Heart left ventricle (tissue), 16 donors: ENCODE measurements at regions not wholly inside any gene's neighbourhood (a gene's known extent, or its start where the extent isn't known, plus 50 kb on each side); places are given as distances from the start of the nearest gene placed in this dataset.

ENCODE experiments used
- ATAC-seq, 4 donors: fragments of 200-7000 bp; cut with Tn5 transposase; one replicate each; pipeline ENCODE4 v1.9.1; 2020 to 2022; ENCODE audit warnings: moderate library complexity in 4 of 4, mild to moderate bottlenecking in 3 of 4, moderate number of reproducible peaks in 1 of 4
- DNase-seq, 5 donors: peaks; one replicate each; pipeline ENCODE4 v3.0.0-alpha.2; 2020
- H3K27ac ChIP-seq, 12 donors: fragments of 200-600 bp; sonication (generic) in 4 of 12; one replicate each; pipeline versions ENCODE4 v1.5.0 to v1.8.0; 2016 to 2022; ENCODE audit warnings: mild to moderate bottlenecking in 2 of 12
- H3K27me3 ChIP-seq, 9 donors: fragments of 200-600 bp; sonication (generic) in 2 of 9; one replicate each; pipeline versions ENCODE4 v1.5.1 to v1.8.0; 2016 to 2022; ENCODE audit warnings: mild to moderate bottlenecking in 3 of 9
- H3K36me3 ChIP-seq, 9 donors: fragments of 200-600 bp; sonication (generic) in 2 of 9; one replicate each; pipeline versions ENCODE4 v1.5.0 to v1.8.0; 2018 to 2022; ENCODE audit warnings: mild to moderate bottlenecking in 2 of 9
- H3K4me1 ChIP-seq, 12 donors: fragments of 200-600 bp; sonication (generic) in 4 of 12; one replicate each; pipeline versions ENCODE4 v1.5.0 to v1.8.0; 2016 to 2022; ENCODE audit warnings: mild to moderate bottlenecking in 3 of 12
- H3K4me3 ChIP-seq, 12 donors: fragments of 200-600 bp; sonication (generic) in 4 of 12; one replicate each; pipeline versions ENCODE4 v1.5.0 to v1.8.0; 2017 to 2022; ENCODE audit warnings: mild to moderate bottlenecking in 9 of 12, moderate library complexity in 4 of 12
- H3K9me3 ChIP-seq, 12 donors: fragments of 200-600 bp; sonication (generic) in 4 of 12; one replicate each; pipeline versions ENCODE4 v1.5.0 to v1.8.0; 2016 to 2022; ENCODE audit warnings: mild to moderate bottlenecking in 1 of 12
- CTCF ChIP-seq, 12 donors: fragments of 200-600 bp; sonication (generic) in 4 of 12; IDR thresholded peaks; one replicate each; pipeline versions ENCODE4 v1.5.0 to v1.8.0; 2018 to 2022; ENCODE audit warnings: antibody characterized with exemption in 12 of 12, mild to moderate bottlenecking in 5 of 12
- POLR2A ChIP-seq, 2 donors: fragments of 450-650 bp; IDR thresholded peaks; one replicate each; pipeline ENCODE4 v1.6.1; 2017; ENCODE audit warnings: antibody characterized with exemption in 2 of 2, mild to moderate bottlenecking in 2 of 2, moderate library complexity in 2 of 2
- WGBS, 4 donors: extraction: QIAGEN DNeasy Blood & Tissue Kit in 2 of 4; methylation state at CpG; one replicate each; pipeline versions ENCODE4 v1.1.5 to v1.1.7; 2013 to 2018; 5-methylcytosine and 5-hydroxymethylcytosine counted together
- intact Hi-C, 10 donors: fragments of 100-400 bp; cut with DNase I; formaldehyde crosslinking; loops; one replicate each; pipeline versions ENCODE4 v1.11.1 to v1.14.2; 2022
- donor health status: ischemic (EF 13 %, LVEDD 7.1; RV severe dilation, severe dysfunction).
- donor health status: healthy with polysubstance abuse.
- donor health status: DM: no; HTN: yes; CAD: no.
- donor health status: DM: no; HTN: no; CAD: no.
- donor health status: ischemic (EF 25% LVEDD 6.9; RV normal size, moderate dysfunction).
- donor health status: ischemic (EF 25% LVEDD 5.7; RV mildly dilated, moderate dysfunction).
- donor health status: healthy.
- donor health status: DM: yes; HTN: yes; CAD: no.
- donor health status: ischemic (EF 35%, LVEDD 5.7; RV mildly dilated, moderate dysfunction).
- donor health status: nonischemic (EF 11% LVEDD 7.7; RV severe dilation, severe dysfunction).
- donor health status: DM: yes; HTN: yes; CAD: no.
- donor health status: PGD.
- donor health status: ischemic (EF 29% LVEDD 5.4; RV normal size, mild dysfunction).
- donor health status: nonischemic (EF 23%, LVEDD 6.1; RV moderate dilation, normal function).

DNA sequence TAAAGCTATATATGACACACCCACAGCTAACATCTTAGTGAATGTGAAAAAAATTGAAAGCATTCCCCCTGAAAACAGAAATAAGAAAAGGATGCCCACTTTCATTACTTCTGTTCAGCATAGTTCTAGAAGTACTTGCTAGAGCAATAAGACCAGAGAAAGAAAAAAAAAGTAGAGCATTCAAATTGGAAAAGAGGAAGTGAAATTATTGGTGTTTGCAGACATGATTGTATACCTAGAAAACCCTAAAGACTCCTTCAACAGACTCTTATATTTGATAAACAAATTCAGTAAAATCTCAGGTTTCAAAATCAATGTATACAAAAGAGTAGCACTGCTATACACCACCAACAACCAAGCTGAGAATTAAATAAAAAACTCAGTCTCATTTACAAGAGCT, 1461.0 kb downstream of the AMY1C start:
- DNase-seq (no peak), ATAC-seq (no peak)
- no peaks in the 10 kb centered on the region for H3K4me1 ChIP-seq

DNA sequence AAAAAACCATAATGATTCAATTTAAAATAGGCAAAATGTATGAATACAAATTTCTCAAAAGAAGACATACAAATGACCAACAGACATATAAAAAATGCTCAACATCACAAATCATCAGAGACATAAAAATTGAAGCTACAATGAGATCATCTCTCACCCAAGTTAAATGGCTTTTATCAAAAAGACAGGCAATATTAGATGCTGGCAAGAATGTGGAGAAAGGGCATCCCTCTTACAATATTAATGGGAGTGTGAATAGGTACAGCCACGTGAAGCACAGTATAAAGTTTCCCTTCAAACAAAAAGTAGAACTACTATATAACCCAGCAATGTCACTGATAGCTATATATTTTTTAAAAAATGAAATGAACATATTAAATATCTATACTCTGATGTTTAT, 1481.7 kb downstream of the AMY1C start:
- WGBS, 4 donors, result 23 to 32% (median 29%) methylated on average over 1 of the region's 1 CpG
- TF ChIP-seq CTCF (IDR thresholded peaks at IDR 0.05) (no peak), POLR2A (IDR thresholded peaks at IDR 0.05) (no peak)
- H3K36me3 ChIP-seq, result no peaks in the 10 kb centered on the region
- H3K9me3 ChIP-seq, result peaks cover 0 to 14% (median 0%) of the 10 kb centered on the region in 12 donors
- no peaks in the 10 kb centered on the region for H3K4me1 ChIP-seq
- ATAC-seq, result no peak
- H3K27ac ChIP-seq, result no peak overlapping the region
- no peaks in the 10 kb centered on the region for H3K27me3 ChIP-seq
- no peak overlapping the region for H3K4me3 ChIP-seq
- intact Hi-C loops, result no loop called here
- DNase-seq, result no peak

More for the DNA sequence above, 1461.0 kb downstream of the AMY1C start:
- no peak for TF ChIP-seq CTCF (IDR thresholded peaks at IDR 0.05)
- TF ChIP-seq POLR2A (IDR thresholded peaks at IDR 0.05), result no peak
- peaks cover 0 to 18% (median 1%) of the 10 kb centered on the region in 12 donors for H3K9me3 ChIP-seq
- intact Hi-C loops, result no loop called here
- no peak overlapping the region for H3K27ac ChIP-seq
- no peak overlapping the region for H3K4me3 ChIP-seq
- no peaks in the 10 kb centered on the region for H3K27me3 ChIP-seq
- no peaks in the 10 kb centered on the region for H3K36me3 ChIP-seq

- DNase-seq (no peak), ATAC-seq (no peak)
- Histone ChIP-seq H3K4me1 (no peaks in the 10 kb centered on the region), H3K4me3 (no peak overlapping the region), H3K9me3 (peaks cover 0 to 12% (median 0%) of the 10 kb centered on the region in 12 donors), H3K27ac (no peak overlapping the region), H3K27me3 (no peaks in the 10 kb centered on the region), H3K36me3 (no peaks in the 10 kb centered on the region)
- TF ChIP-seq CTCF (IDR thresholded peaks at IDR 0.05), result no peak
- WGBS, 4 donors, result 77 to 81% (median 79%) methylated on average over 7 of the region's 7 CpGs
- intact Hi-C loops, result no loop called here
Measured at GRCh38 chr1:105243411-105243810, 1493.7 kb downstream of the AMY1C start.

- H3K9me3 ChIP-seq, result peaks cover 0 to 12% (median 0%) of the 10 kb centered on the region in 12 donors
- 28 to 52% (median 47%) methylated on average over 1 of the region's 1 CpG for WGBS, 4 donors
- DNase-seq, result no peak
- intact Hi-C loops, result no loop called here
- no peaks in the 10 kb centered on the region for H3K36me3 ChIP-seq
- ATAC-seq, result no peak
- H3K27ac ChIP-seq, result no peak overlapping the region
- TF ChIP-seq POLR2A (IDR thresholded peaks at IDR 0.05), result no peak
- no peak for TF ChIP-seq CTCF (IDR thresholded peaks at IDR 0.05)
- no peaks in the 10 kb centered on the region for H3K27me3 ChIP-seq
- H3K4me1 ChIP-seq, result no peaks in the 10 kb centered on the region
- H3K4me3 ChIP-seq, result no peak overlapping the region
Measured at GRCh38 chr1:105243969-105244368, 1494.3 kb downstream of the AMY1C start.
